ENCODE measurements at regions not wholly inside any gene's neighbourhood (a gene's known extent, or its start where the extent isn't known, plus 50 kb on each side); places are given as distances from the start of the nearest gene placed in this dataset.

- Histone ChIP-seq H3K9ac (ENCODE audit: low read length) (no peak overlapping the region), H3K4me2 (ENCODE audit: low read length) (no peak overlapping the region), H3K27me3 (ENCODE audit: insufficient read depth, low read length) (no peaks in the 10 kb centered on the region), H3K4me1 (ENCODE audit: insufficient read depth, low read length, severe bottlenecking) (no peaks in the 10 kb centered on the region), H2AFZ (ENCODE audit: low read length) (no peak overlapping the region), H3F3A (ENCODE audit: insufficient read depth, low read length) (no peaks in the 10 kb centered on the region), H3K36me3 (ENCODE audit: insufficient read depth, low read length) (no peaks in the 10 kb centered on the region), H3K4me3 (ENCODE audit: low read depth, low read length, poor library complexity, severe bottlenecking) (no peak overlapping the region), H4K20me1 (ENCODE audit: insufficient read depth, low read length) (no peaks in the 10 kb centered on the region), H3K79me2 (ENCODE audit: insufficient read depth, low read length) (no peaks in the 10 kb centered on the region), H3K27ac (ENCODE audit: low read depth, low read length, poor library complexity, severe bottlenecking) (no peak overlapping the region), H3K9me2 (ENCODE audit: low read depth, low read length) (no peaks in the 10 kb centered on the region), H3K9me3 (ENCODE audit: low read length) (no peaks in the 10 kb centered on the region)
- TF ChIP-seq CTCF (IDR thresholded peaks at IDR 0.05; ENCODE audit: low read length) (no peak), EZH2 (IDR thresholded peaks at IDR 0.05; ENCODE audit: borderline replicate concordance, low read length) (no peak)
Observed at GRCh38 chr18:4802296-4802695, 347.2 kb upstream of the DLGAP1 start.

- no peak overlapping the region for H3K9ac ChIP-seq (ENCODE audit: low read length)
- H3K79me2 ChIP-seq (ENCODE audit: insufficient read depth, low read length): no peaks in the 10 kb centered on the region
- no peak overlapping the region for H3K27ac ChIP-seq (ENCODE audit: low read depth, low read length, poor library complexity, severe bottlenecking)
- no peak overlapping the region for H3K4me2 ChIP-seq (ENCODE audit: low read length)
- TF ChIP-seq EZH2 (IDR thresholded peaks at IDR 0.05; ENCODE audit: borderline replicate concordance, low read length) (no peak), CTCF (IDR thresholded peaks at IDR 0.05; ENCODE audit: low read length) (no peak)
- no peaks in the 10 kb centered on the region for H3K9me2 ChIP-seq (ENCODE audit: low read depth, low read length)
- H2AFZ ChIP-seq (ENCODE audit: low read length): no peak overlapping the region
- no peaks in the 10 kb centered on the region for H4K20me1 ChIP-seq (ENCODE audit: insufficient read depth, low read length)
- H3K4me3 ChIP-seq (ENCODE audit: low read depth, low read length, poor library complexity, severe bottlenecking): no peak overlapping the region
- H3K4me1 ChIP-seq (ENCODE audit: insufficient read depth, low read length, severe bottlenecking): no peaks in the 10 kb centered on the region
- H3F3A ChIP-seq (ENCODE audit: insufficient read depth, low read length): no peaks in the 10 kb centered on the region
- H3K9me3 ChIP-seq (ENCODE audit: low read length): no peaks in the 10 kb centered on the region
- no peaks in the 10 kb centered on the region for H3K27me3 ChIP-seq (ENCODE audit: insufficient read depth, low read length)
- H3K36me3 ChIP-seq (ENCODE audit: insufficient read depth, low read length): no peaks in the 10 kb centered on the region
Observed at GRCh38 chr18:4801151-4801550, 346.0 kb upstream of the DLGAP1 start.

GRCh38 chr18:4797002-4797685, 342.0 kb upstream of the DLGAP1 start:
- Histone ChIP-seq H3K4me2 (ENCODE audit: low read length) (no peak overlapping the region), H3F3A (ENCODE audit: insufficient read depth, low read length) (no peaks in the 10 kb centered on the region), H3K79me2 (ENCODE audit: insufficient read depth, low read length) (no peaks in the 10 kb centered on the region), H3K9me3 (ENCODE audit: low read length) (no peaks in the 10 kb centered on the region), H3K4me3 (ENCODE audit: low read depth, low read length, poor library complexity, severe bottlenecking) (no peak overlapping the region), H4K20me1 (ENCODE audit: insufficient read depth, low read length) (no peaks in the 10 kb centered on the region), H3K27ac (ENCODE audit: low read depth, low read length, poor library complexity, severe bottlenecking) (no peak overlapping the region), H2AFZ (ENCODE audit: low read length) (no peak overlapping the region), H3K9ac (ENCODE audit: low read length) (no peak overlapping the region), H3K27me3 (ENCODE audit: insufficient read depth, low read length) (no peaks in the 10 kb centered on the region), H3K9me2 (ENCODE audit: low read depth, low read length) (no peaks in the 10 kb centered on the region), H3K36me3 (ENCODE audit: insufficient read depth, low read length) (no peaks in the 10 kb centered on the region), H3K4me1 (ENCODE audit: insufficient read depth, low read length, severe bottlenecking) (no peaks in the 10 kb centered on the region)
- TF ChIP-seq CTCF (IDR thresholded peaks at IDR 0.05; ENCODE audit: low read length): no peak
